ENCODE measurements at regions not wholly inside any gene's neighbourhood (a gene's known extent, or its start where the extent isn't known, plus 50 kb on each side); places are given as distances from the start of the nearest gene placed in this dataset.

- TF ChIP-seq EZH2 (IDR thresholded peaks at IDR 0.05; ENCODE audit: borderline replicate concordance, low read depth, low read length, severe bottlenecking), result no peak
- TF ChIP-seq CTCF (IDR thresholded peaks at IDR 0.05; ENCODE audit: borderline replicate concordance, extremely low read depth, low read length, poor library complexity, severe bottlenecking), result no peak
Measured at GRCh38 chr2:117485588-117485987, 328.9 kb upstream of the DDX18 start.

All from DND-41 (cell line).